H1 (cell line): ENCODE measurements at regions not wholly inside any gene's neighbourhood (a gene's known extent, or its start where the extent isn't known, plus 50 kb on each side); places are given as distances from the start of the nearest gene placed in this dataset.

Experiments used
- CTCF ChIA-PET: fragments of 300-600 bp; sonication (Branson Sonifier 250); formaldehyde crosslinking; loops from one replicate; lab custom pipeline; 2021; ENCODE audit not compliant: partially characterized antibody; lab: Charles Lee
- POLR2A ChIA-PET: fragments of 300-600 bp; sonication (Branson Sonifier 250); formaldehyde crosslinking; loops from one replicate; lab custom pipeline; 2021; ENCODE audit warnings: inconsistent platforms; ENCODE audit not compliant: partially characterized antibody; lab: Charles Lee
- DNase-seq, 2 experiments: peaks; one replicate each; pipeline versions ENCODE4 v3.0.0 to v3.0.0-alpha.2; 2010 to 2022; ENCODE audit warnings: low spot score in 2 of 2, low read depth in 1 of 2, mixed read lengths in 1 of 2
- FAIRE-seq: peaks from 2 replicates; lab custom pipeline; 2011; peaks lifted over from hg19 to GRCh38; lab: Jason Lieb, UNC
- H2AFZ ChIP-seq: 2 replicates; pipeline ENCODE4 v1.8.1; 2012; ENCODE audit warnings: low read length, inconsistent platforms
- H2AK5ac ChIP-seq: 2 replicates; pipeline ENCODE4 v1.6.1; 2013; ENCODE audit warnings: low read depth, low read length
- H2BK120ac ChIP-seq: replicated peaks from 2 replicates; pipeline ENCODE3; 2013; ENCODE audit warnings: low read depth, low read length, inconsistent platforms
- H2BK12ac ChIP-seq: 2 replicates; pipeline ENCODE4 v1.6.1; 2013; ENCODE audit warnings: low read depth, low read length
- H2BK15ac ChIP-seq: 2 replicates; pipeline ENCODE4 v1.6.1; 2013; ENCODE audit warnings: low read length
- H2BK20ac ChIP-seq: 2 replicates; pipeline ENCODE4 v1.6.1; 2013; ENCODE audit warnings: low read length
- H2BK5ac ChIP-seq: 2 replicates; pipeline ENCODE4 v1.6.1; 2013; ENCODE audit warnings: low read depth, low read length
- H3K14ac ChIP-seq: 2 replicates; pipeline ENCODE4 v1.6.1; 2013; ENCODE audit warnings: inconsistent platforms; ENCODE audit not compliant: insufficient read length
- H3K18ac ChIP-seq: 2 replicates; pipeline ENCODE4 v1.6.1; 2013; ENCODE audit warnings: low read length; ENCODE audit errors: extremely low read depth
- H3K23ac ChIP-seq: 2 replicates; pipeline ENCODE4 v1.6.1; 2013; ENCODE audit warnings: inconsistent platforms; ENCODE audit not compliant: insufficient read length
- H3K23me2 ChIP-seq: 2 replicates; pipeline ENCODE4 v1.6.1; 2013; ENCODE audit warnings: low read depth, low read length
- H3K27ac ChIP-seq: 2 replicates; pipeline ENCODE4 v1.6.1; 2011; ENCODE audit warnings: low read depth, low read length, inconsistent platforms
- H3K27me3 ChIP-seq, 4 experiments: replicated peaks in 1 of 4; 1 replicate in 1 of 4; 2 replicates in 3 of 4; pipeline versions ENCODE4 v1.6.1 to v1.8.1; 2011 to 2013; ENCODE audit warnings: low read length in 3 of 4, mild to moderate bottlenecking in 3 of 4, inconsistent platforms in 2 of 4, mixed read lengths in 2 of 4, moderate library complexity in 1 of 4; ENCODE audit not compliant: control insufficient read depth in 3 of 4, insufficient read depth in 3 of 4; ENCODE audit errors: extremely low read depth in 1 of 4
- H3K36me3 ChIP-seq, 4 experiments: 2 replicates each; pipeline versions ENCODE4 v1.6.1 to v1.8.1; 2011 to 2013; ENCODE audit warnings: mild to moderate bottlenecking in 4 of 4, low read length in 3 of 4, moderate library complexity in 2 of 4, control low read depth in 1 of 4, inconsistent platforms in 1 of 4; ENCODE audit not compliant: insufficient read depth in 4 of 4, control insufficient read depth in 2 of 4
- H3K4ac ChIP-seq: replicated peaks from 2 replicates; pipeline ENCODE3; 2013; ENCODE audit warnings: low read length, low read depth, mixed read lengths, inconsistent platforms; ENCODE audit not compliant: insufficient read length
- H3K4me1 ChIP-seq, 4 experiments: replicated peaks in 1 of 4; 1 replicate in 1 of 4; 2 replicates in 3 of 4; pipeline versions ENCODE4 v1.6.1 to v1.8.1; 2011 to 2013; ENCODE audit warnings: low read length in 3 of 4, inconsistent platforms in 2 of 4, mixed read lengths in 1 of 4; ENCODE audit not compliant: insufficient read depth in 4 of 4, control insufficient read depth in 3 of 4
- H3K4me2 ChIP-seq, 2 experiments: 2 replicates each; pipeline versions ENCODE4 v1.6.1 to v1.8.1; 2011 to 2013; ENCODE audit warnings: low read depth in 2 of 2, low read length in 2 of 2, control low read depth in 1 of 2, inconsistent platforms in 1 of 2, mild to moderate bottlenecking in 1 of 2; ENCODE audit not compliant: insufficient read depth in 1 of 2
- H3K4me3 ChIP-seq, 4 experiments: fragments of 200-600, 300-600 bp in 1 of 4; sonication (generic), shearing (Covaris generic), sonication (Bioruptor Twin) in 1 of 4; 2 replicates each; pipeline versions ENCODE4 v1.5.1 to v1.8.1; 2011 to 2016; ENCODE audit warnings: low read length in 4 of 4, low read depth in 3 of 4, control low read depth in 2 of 4, inconsistent platforms in 2 of 4, mild to moderate bottlenecking in 2 of 4, mixed read lengths in 1 of 4, moderate library complexity in 1 of 4; ENCODE audit not compliant: insufficient read depth in 2 of 4; ENCODE audit errors: extremely low read depth in 1 of 4
- H3K56ac ChIP-seq: replicated peaks from 2 replicates; pipeline ENCODE3; 2013; ENCODE audit warnings: low read depth, mild to moderate bottlenecking, mixed read lengths, low read length, inconsistent platforms; ENCODE audit not compliant: insufficient read length
- H3K79me1 ChIP-seq: 2 replicates; pipeline ENCODE4 v1.6.1; 2013; ENCODE audit warnings: low read depth, low read length, control low read depth
- H3K79me2 ChIP-seq, 2 experiments: 2 replicates each; pipeline versions ENCODE4 v1.6.1 to v1.8.1; 2012 to 2013; ENCODE audit warnings: low read length in 2 of 2, mild to moderate bottlenecking in 2 of 2, inconsistent platforms in 1 of 2; ENCODE audit not compliant: insufficient read depth in 2 of 2, control insufficient read depth in 1 of 2
- H3K9ac ChIP-seq, 4 experiments: replicated peaks in 1 of 4; 1 replicate in 1 of 4; 2 replicates in 3 of 4; pipeline versions ENCODE4 v1.6.1 to v1.8.1; 2011 to 2013; ENCODE audit warnings: low read depth in 3 of 4, low read length in 3 of 4, control low read depth in 2 of 4, mild to moderate bottlenecking in 2 of 4, moderate library complexity in 2 of 4, inconsistent platforms in 1 of 4; ENCODE audit errors: extremely low read depth in 1 of 4
- H3K9me3 ChIP-seq, 2 experiments: 2 replicates each; pipeline versions ENCODE4 v1.6.1 to v1.8.1; 2012 to 2013; ENCODE audit warnings: mild to moderate bottlenecking in 2 of 2, moderate library complexity in 2 of 2, control low read depth in 1 of 2, inconsistent platforms in 1 of 2, low read depth in 1 of 2, low read length in 1 of 2, mixed read lengths in 1 of 2; ENCODE audit not compliant: insufficient read depth in 2 of 2
- H4K20me1 ChIP-seq, 2 experiments: replicated peaks in 1 of 2; 2 replicates each; pipeline versions ENCODE3 to v1.8.1; 2011 to 2013; ENCODE audit warnings: inconsistent platforms in 2 of 2, low read length in 2 of 2, mild to moderate bottlenecking in 1 of 2; ENCODE audit not compliant: insufficient read depth in 2 of 2, control insufficient read depth in 1 of 2
- H4K5ac ChIP-seq: 2 replicates; pipeline ENCODE4 v1.6.1; 2013; ENCODE audit warnings: low read length, low read depth, mixed read lengths, inconsistent platforms; ENCODE audit not compliant: insufficient read length
- H4K8ac ChIP-seq: 2 replicates; pipeline ENCODE4 v1.8.0; 2013; ENCODE audit warnings: mild to moderate bottlenecking, moderate library complexity, low read length, inconsistent platforms; ENCODE audit not compliant: insufficient read depth; ENCODE audit errors: extremely low read depth
- H4K91ac ChIP-seq: replicated peaks from 2 replicates; pipeline ENCODE3; 2013; ENCODE audit warnings: low read length, mixed read lengths, inconsistent platforms; ENCODE audit not compliant: insufficient read length
- BRCA1 ChIP-seq: IDR thresholded peaks from 2 replicates; pipeline ENCODE4 v1.6.1; 2012; ENCODE audit warnings: low read depth, low read length, improper control_type of control experiment
- E2F6 ChIP-seq: IDR thresholded peaks from 2 replicates; pipeline ENCODE4 v1.6.1; 2012; ENCODE audit warnings: inconsistent platforms
- HDAC2 ChIP-seq, 2 experiments: fragments of 300-600 bp in 1 of 2; sonication (generic) in 1 of 2; IDR thresholded peaks; 2 replicates each; pipeline ENCODE4 v1.6.1; 2011 to 2012; ENCODE audit warnings: low read depth in 2 of 2, low read length in 2 of 2, mild to moderate bottlenecking in 2 of 2, moderate library complexity in 2 of 2, borderline replicate concordance in 1 of 2, inconsistent platforms in 1 of 2
- PHF8 ChIP-seq: fragments of 200-600 bp; sonication (generic); conservative IDR thresholded peaks from 2 replicates; pipeline ENCODE4 v1.7.1; 2012; ENCODE audit warnings: low read depth, mild to moderate bottlenecking, inconsistent platforms, low read length, moderate library complexity
- SIX5 ChIP-seq: IDR thresholded peaks from 2 replicates; pipeline ENCODE4 v1.6.1; 2011; ENCODE audit warnings: mild to moderate bottlenecking, low read depth, low read length
- WGBS, 2 experiments: shearing (Covaris generic) in 1 of 2; methylation state at CpG; one replicate each; pipeline versions ENCODE4 v1.1.6 to v1.1.7; 2013 to 2015; ENCODE audit warnings: low lambda C conversion rate in 2 of 2, mixed read lengths in 2 of 2, inconsistent platforms in 1 of 2, low coverage in 1 of 2, missing lambda C conversion rate in 1 of 2; ENCODE audit not compliant: insufficient replicate concordance in 2 of 2, insufficient coverage in 1 of 2, insufficient read length in 1 of 2; ENCODE audit errors: extremely low coverage in 1 of 2, missing lambda C conversion rate in 1 of 2; 5-methylcytosine and 5-hydroxymethylcytosine counted together

GRCh38 chr7:118699222-118699621, 474.7 kb downstream of the ANKRD7 start:
- Histone ChIP-seq H2BK120ac (no peak overlapping the region), H2BK5ac (no peak overlapping the region), H3K9me3 (no peaks in the 10 kb centered on the region; a peak in 1 of 4 replicates), H3K27me3 (peaks cover 0 to 1% (median 0%) of the 10 kb centered on the region in 4 experiments; a peak in 1 of 7 replicates), H3K56ac (no peak overlapping the region), H3K14ac (no peak overlapping the region), H3K4ac (no peak overlapping the region), H2BK20ac (no peak overlapping the region), H3K23me2 (no peaks in the 10 kb centered on the region), H3K18ac (no peak overlapping the region), H3K4me1 (no peaks in the 10 kb centered on the region), H2AK5ac (no peak overlapping the region), H3K79me1 (no peaks in the 10 kb centered on the region), H3K4me3 (no peak overlapping the region), H2BK15ac (no peak overlapping the region), H4K8ac (no peak overlapping the region), H4K20me1 (no peaks in the 10 kb centered on the region), H3K36me3 (no peaks in the 10 kb centered on the region), H3K9ac (no peak overlapping the region), H4K91ac (no peak overlapping the region), H3K27ac (no peak overlapping the region), H3K23ac (no peak overlapping the region), H3K4me2 (no peak overlapping the region), H4K5ac (no peak overlapping the region), H2BK12ac (no peak overlapping the region), H3K79me2 (no peaks in the 10 kb centered on the region), H2AFZ (no peak overlapping the region)
- CTCF ChIA-PET = no interaction called here
- POLR2A ChIA-PET = no interaction called here
- DNase-seq (no peak), FAIRE-seq (no peak)
- WGBS, 2 experiments = 89% methylated on average over 4 of the region's 4 CpGs; no CpG with 5 or more reads in 1 of the 2 experiments
- no peak for TF ChIP-seq HDAC2 (IDR thresholded peaks at IDR 0.05; ENCODE audit: borderline replicate concordance in 1 of 2, low read depth in 2 of 2, low read length in 2 of 2)
- TF ChIP-seq SIX5 = no peak
- no peak for TF ChIP-seq PHF8
- no peak for TF ChIP-seq E2F6
- TF ChIP-seq BRCA1 = no peak
